ENCODE measurements at regions not wholly inside any gene's neighbourhood (a gene's known extent, or its start where the extent isn't known, plus 50 kb on each side); places are given as distances from the start of the nearest gene placed in this dataset.
"Not testable (repeated sequence)": the region's sequence is repeated elsewhere in the genome, so short reads cannot be mapped to it uniquely, and the experiment has no call there.

GRCh38 chr6:141057761-141058160, 1075.0 kb upstream of the GJE1 start:
- Histone ChIP-seq H3K36me3 (no peaks in the 10 kb centered on the region), H3K4me3 (no peak overlapping the region), H3K4me1 (no peaks in the 10 kb centered on the region), H3K27me3 (no peaks in the 10 kb centered on the region), H3K9me3 (no peaks in the 10 kb centered on the region), H3K27ac (no peak overlapping the region)
- WGBS, 2 donors, result 78 to 83% methylated on average over 2 of the region's 2 CpGs
- intact Hi-C loops (cut with DNase I), result no loop called here
- no peak for TF ChIP-seq POLR2A (IDR thresholded peaks at IDR 0.05)
- no peak for TF ChIP-seq CTCF (IDR thresholded peaks at IDR 0.05)
- DNase-seq, result no peak

DNA sequence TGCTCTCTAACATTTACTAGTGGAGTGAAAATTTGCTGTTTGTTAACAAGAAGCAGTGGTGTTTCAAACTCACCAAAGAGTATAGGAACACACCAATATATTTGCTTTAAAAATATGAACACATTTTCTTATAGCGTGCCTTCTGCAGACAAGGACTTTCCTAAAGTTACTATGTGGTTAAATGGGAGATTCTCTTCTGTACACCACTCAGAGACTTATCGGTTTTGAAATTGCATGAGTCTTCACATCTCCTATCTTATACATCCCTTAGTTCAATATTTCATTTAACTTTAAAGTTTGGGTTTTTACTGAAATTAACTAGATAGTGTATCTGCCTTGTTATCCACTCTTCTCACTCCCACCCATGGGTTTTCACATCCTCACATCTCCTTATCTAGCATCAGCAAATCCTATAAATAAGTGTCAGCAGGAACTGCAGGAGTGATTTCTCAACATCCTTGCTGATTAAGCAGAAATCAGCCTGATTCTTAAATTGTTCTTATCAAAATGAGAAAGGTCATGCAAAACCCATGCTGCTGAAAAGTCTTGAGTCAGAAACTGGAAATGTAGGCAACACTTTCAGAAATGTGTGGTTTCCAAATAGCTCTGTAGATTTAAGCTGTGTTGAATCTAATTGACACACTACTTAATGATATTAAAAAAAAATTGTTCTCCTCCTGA, 1075.6 kb upstream of the GJE1 start:
- Histone ChIP-seq H3K36me3 (no peaks in the 10 kb centered on the region), H3K4me3 (no peak overlapping the region), H3K9me3 (no peaks in the 10 kb centered on the region), H3K27ac (no peak overlapping the region), H3K27me3 (no peaks in the 10 kb centered on the region), H3K4me1 (no peaks in the 10 kb centered on the region)
- WGBS, 2 donors, result 84 to 85% methylated on average over 2 of the region's 2 CpGs
- no peak for DNase-seq
- intact Hi-C loops (cut with DNase I), result no loop called here
- no peak for TF ChIP-seq CTCF (IDR thresholded peaks at IDR 0.05)
- TF ChIP-seq POLR2A (IDR thresholded peaks at IDR 0.05), result no peak

GRCh38 chr6:141050471-141050870, 1082.3 kb upstream of the GJE1 start:
- no peak for DNase-seq
- intact Hi-C loops (cut with DNase I), result no loop called here

DNA sequence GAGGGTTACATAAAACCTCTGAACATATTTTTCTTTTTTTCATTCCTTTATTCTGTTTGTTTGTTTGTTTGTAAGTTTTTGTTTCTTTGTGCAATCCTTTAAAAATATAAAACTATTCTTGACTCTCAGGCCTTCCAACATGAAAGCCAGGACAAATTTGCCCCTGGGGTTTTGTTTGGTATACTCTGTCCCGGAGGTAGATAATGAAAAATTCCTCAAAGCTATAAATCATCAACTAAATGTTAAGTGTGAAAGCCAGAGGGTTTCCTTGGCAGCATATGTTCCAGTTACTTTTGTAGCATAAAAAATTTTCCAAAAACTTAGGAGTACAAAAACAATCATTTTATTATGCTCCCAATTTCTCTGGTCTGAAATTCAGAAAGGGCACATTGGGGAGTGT, 1084.3 kb upstream of the GJE1 start:
- H3K27ac ChIP-seq, result no peak overlapping the region
- H3K27me3 ChIP-seq, result no peaks in the 10 kb centered on the region
- intact Hi-C loops (cut with DNase I), result no loop called here
- no peak for DNase-seq
- H3K9me3 ChIP-seq, result no peaks in the 10 kb centered on the region
- no peak for TF ChIP-seq POLR2A (IDR thresholded peaks at IDR 0.05)
- TF ChIP-seq CTCF (IDR thresholded peaks at IDR 0.05), result no peak
- 19 to 24% methylated on average over 1 of the region's 1 CpG for WGBS, 2 donors
- no peaks in the 10 kb centered on the region for H3K36me3 ChIP-seq
- no peaks in the 10 kb centered on the region for H3K4me1 ChIP-seq
- no peak overlapping the region for H3K4me3 ChIP-seq

More at GRCh38 chr6:141050471-141050870, 1082.3 kb upstream of the GJE1 start:
- TF ChIP-seq CTCF (IDR thresholded peaks at IDR 0.05), result no peak
- TF ChIP-seq POLR2A (IDR thresholded peaks at IDR 0.05), result no peak
- no peaks in the 10 kb centered on the region for H3K9me3 ChIP-seq
- H3K27ac ChIP-seq, result no peak overlapping the region
- H3K36me3 ChIP-seq, result no peaks in the 10 kb centered on the region
- H3K27me3 ChIP-seq, result no peaks in the 10 kb centered on the region
- no peak overlapping the region for H3K4me3 ChIP-seq
- WGBS, 2 donors, result 86 to 88% methylated on average over 1 of the region's 1 CpG
- no peaks in the 10 kb centered on the region for H3K4me1 ChIP-seq

DNA sequence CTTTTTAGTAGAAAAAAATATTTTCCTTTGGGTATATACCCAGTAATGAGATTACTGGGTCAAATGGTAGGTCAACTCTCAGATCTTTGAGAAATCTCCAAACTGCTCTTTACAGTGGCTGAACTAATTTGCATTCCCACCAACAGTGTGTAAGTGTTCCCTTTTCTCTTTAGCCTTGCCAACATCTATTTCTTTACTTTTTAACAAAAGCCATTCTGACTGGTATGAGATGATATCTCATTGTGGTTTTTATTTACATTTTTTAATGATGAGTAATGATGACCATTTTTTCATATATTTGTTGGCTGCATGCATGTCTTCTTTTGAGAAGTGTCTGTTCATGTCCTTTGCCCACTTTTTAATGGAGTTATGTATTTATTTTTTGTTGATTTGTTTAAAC, 1086.2 kb upstream of the GJE1 start:
- DNase-seq; H3K4me1 ChIP-seq; H3K4me3 ChIP-seq; H3K9me3 ChIP-seq; intact Hi-C loops (cut with DNase I); H3K27ac ChIP-seq; H3K36me3 ChIP-seq; H3K27me3 ChIP-seq: not testable (repeated sequence)

- no peaks in the 10 kb centered on the region for H3K27me3 ChIP-seq
- no peak for TF ChIP-seq POLR2A (IDR thresholded peaks at IDR 0.05)
- TF ChIP-seq CTCF (IDR thresholded peaks at IDR 0.05), result no peak
- no peak overlapping the region for H3K4me3 ChIP-seq
- H3K4me1 ChIP-seq, result no peaks in the 10 kb centered on the region
- intact Hi-C loops (cut with DNase I), result no loop called here
- DNase-seq, result no peak
- 89 to 93% methylated on average over 3 to 8 of the region's 14 CpGs for WGBS, 2 donors
- H3K9me3 ChIP-seq, result peaks cover 0 to 11% (median 4%) of the 10 kb centered on the region in 3 donors
- no peaks in the 10 kb centered on the region for H3K36me3 ChIP-seq
- no peak overlapping the region for H3K27ac ChIP-seq
Measured at GRCh38 chr6:141041596-141042087, 1091.1 kb upstream of the GJE1 start.
